NAMALWA (cell line): ENCODE measurements at regions not wholly inside any gene's neighbourhood (a gene's known extent, or its start where the extent isn't known, plus 50 kb on each side); places are given as distances from the start of the nearest gene placed in this dataset.

ENCODE experiments used
- DNase-seq: peaks from one replicate; pipeline ENCODE4 v3.0.0-alpha.2; 2015; ENCODE audit warnings: low spot score

DNA sequence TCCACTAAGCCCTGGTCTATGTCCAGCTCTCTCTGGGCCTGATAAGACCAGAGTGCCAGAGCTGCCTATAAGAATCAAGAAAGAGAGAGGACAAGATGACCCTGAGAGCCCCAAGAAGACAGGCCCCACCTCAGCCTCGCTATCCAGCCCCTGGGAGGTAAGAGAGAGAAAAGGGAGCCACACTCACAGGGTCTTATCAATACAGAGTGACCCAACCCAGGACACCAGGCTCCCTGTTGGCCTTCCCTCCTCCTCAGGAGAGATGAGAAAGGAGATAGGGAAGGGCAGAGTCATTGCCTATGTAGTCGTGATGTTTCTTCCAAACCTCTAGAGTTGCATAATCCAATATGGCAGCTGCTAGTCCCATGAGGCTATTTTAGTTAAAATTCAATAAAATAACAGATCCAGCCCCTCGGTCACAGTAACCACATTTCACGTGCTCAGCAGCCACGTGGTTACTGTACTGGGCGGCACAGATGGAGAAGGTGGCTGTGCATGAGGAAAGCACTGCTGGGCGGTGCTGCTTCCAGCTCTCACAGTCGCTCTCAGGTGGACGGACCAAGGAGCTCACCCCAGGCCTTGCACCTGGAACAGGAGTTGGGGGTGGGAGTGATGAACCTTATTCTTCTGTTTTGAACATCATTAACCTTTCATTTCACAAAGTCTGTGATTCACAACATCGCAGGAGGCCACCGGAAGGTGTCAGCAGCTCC lies 525.8 kb downstream of the SHQ1 start:
- no peak for DNase-seq

DNA sequence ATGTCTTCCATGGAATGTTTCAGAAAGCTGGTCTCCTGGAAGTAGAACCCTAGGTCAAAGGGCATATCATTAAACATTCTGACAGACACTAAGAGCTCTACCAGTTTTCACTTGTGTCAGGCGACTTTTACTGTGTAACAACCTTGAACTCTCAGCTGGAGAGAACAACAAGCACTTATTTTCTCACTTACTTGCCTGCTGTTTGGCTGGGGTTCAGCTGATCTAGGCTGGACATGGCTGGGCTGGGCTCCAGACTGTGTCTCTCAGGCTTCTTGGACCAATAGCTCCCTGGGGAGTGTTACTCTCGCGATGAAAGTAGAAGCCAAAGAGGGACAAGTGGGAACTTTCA lies 527.3 kb downstream of the SHQ1 start:
- no peak for DNase-seq

DNA sequence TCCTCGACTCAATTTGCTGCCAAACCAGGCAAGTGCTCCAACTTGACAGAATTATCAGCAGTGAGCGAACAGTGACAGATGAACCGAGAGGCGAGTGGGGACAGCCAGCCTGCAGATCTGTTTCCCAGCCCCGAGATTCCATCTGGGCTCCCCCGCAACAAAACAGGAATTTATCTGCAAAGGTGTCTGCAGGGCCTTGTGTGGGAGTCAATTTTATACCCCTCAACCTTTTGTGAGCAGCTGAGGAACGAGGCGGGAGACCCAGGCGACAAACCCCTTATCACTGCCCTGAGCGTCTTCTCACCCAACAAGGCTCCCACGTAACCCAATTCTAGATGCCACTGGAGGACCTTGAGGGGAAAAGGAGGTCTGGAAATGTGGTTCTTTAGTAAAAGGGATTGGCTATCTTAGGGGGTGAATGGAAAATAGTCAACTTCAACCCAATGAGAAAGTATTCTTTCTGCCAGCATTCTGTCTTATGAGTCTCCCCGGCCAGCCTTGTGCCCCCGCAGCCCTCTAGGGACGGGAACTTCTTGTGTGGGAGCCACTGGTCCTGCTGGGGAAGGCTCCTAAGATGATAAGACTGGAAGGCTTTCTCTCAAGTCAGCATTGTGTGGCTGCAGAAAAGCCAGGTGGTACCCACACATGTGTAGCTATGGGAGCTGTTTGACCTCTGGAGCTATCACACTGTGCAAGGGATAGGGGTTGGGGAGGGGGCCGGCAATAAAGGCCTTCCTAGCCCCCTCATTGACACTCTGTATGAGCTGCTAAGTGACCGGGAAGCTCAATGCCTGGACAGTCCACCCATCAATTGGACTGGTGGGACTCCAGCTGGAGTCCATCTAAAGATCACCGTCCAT lies 527.9 kb downstream of the SHQ1 start:
- no peak for DNase-seq

DNA sequence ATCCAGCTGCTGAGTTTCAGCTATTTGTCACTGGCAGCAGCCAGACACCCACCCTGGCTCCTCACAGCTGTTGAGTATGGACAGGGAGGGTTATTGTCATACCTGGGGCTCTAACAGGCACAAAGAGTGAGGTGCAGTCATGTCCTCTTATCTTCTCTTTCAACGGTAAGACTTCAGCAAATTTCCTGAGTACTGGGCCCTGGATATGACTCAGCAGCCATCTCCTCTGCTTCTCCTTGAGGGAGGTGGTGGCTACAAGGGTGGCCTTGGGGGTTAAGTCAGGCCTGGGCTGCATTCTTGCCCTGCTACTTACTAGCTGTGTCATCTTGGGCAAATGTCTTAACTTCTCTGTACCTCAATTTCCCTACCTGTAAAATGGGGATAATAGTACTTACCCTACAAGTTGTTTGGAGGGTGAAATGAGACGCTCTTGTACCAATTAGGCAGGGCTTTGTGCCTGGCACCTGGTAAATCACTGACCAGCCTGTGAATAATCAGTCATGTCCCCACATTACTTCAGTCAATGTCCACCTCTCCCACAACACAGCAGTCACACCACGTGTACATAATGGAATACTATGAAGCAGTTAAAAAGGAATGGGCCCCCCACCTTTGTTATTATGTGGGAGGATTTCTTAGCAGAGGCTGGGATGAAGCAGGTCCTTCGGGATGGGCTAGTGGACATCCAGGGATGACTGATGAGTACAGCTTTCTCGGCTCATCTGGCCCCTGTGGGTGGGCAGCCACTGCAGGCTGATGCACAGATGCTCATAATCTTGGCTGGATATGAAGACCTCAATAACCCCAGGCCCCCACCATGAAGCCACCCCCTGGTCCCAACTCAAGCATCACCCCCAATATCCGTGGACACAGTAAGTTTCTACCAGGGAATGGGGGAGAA lies 528.8 kb downstream of the SHQ1 start:
- DNase-seq, result no peak

DNA sequence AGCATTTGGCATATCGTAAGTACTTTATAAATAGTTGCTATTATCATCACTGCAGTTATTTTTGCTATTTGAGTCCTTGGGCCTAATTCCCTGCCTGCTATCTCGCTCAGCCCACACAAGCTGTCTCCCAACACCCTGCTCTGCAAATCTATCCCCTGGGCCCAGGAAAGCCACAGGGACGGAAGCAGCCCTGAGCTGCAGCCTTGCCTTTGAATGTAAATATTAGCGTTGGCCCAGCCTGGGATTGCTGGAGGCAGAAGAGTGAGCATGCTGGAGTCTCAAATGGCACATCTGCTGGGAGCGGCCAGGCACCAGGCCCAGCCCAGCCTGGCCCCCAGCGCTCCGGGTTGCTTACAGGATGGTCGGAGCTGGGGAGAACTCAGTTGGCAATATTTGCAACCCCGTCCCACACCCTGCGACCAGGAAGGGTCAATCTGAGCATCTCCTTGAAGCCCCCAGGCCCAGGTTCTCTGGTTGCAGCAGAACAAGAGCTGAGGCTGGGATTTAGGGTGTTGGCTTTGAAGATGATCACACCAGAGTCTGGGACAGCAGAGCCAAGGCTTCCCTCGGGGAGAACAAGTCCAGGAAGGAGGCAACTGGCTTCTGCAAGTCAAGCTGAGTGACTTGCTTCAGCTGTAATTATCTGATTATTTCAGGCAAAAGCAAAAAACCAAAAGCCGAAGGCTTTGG lies 529.6 kb downstream of the SHQ1 start:
- DNase-seq, result no peak

DNA sequence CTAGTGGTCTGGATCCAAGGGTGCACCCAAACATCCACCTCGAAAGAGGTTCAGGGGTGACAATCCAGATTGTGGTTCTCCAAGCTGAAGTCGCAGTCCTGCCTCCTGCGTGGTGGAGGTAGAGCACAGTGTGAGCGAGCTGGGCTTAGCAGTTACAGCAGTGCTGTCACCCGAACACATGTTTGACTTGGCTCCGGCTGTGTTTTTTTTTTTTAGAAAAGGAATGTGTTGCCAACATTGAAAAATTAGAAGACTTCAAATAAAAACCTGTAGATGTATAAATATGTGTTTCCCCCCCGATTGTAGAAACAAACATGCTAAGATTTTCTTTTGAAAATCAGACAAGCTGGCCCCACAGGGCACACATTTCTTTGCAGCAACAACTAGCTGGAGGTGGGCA lies 530.8 kb downstream of the SHQ1 start:
- DNase-seq, result no peak

DNA sequence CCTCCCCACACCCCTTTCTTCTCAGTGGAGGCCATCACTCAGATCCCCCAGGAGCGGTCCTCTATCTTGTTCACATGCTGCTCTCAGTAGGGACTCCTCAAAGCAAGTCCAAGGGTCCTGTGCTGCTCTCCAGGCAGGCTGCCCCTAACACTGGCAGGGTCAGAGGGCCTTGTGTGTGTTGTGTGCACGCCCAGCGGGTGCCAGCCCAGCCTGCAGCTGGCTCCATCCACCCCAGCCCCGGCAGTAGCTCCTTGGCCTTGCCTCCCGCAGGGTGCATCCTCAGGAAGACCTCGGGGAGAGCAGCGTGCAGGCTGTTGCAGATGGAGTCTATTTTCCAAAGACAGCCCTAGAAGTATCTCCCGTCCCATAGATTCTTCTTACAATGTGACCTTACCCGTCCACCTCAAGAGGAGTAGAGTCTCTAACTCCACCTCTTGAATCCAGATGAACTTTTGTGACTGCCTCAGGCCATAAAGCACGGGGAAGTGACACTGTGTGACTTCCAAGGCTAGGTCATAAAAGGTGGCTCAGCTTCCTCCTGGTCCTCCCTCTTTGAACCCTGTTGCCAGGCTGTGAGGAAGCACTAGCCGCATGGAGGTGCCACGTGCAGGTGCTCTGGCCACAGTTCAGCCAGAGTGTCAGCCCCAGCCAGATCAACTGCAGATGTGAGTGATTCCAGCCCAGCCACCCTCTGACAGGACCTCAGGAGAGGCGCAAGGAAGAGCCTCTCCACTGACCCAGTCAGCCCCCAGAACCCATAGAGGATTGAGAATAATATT lies 531.6 kb downstream of the SHQ1 start:
- no peak for DNase-seq

DNA sequence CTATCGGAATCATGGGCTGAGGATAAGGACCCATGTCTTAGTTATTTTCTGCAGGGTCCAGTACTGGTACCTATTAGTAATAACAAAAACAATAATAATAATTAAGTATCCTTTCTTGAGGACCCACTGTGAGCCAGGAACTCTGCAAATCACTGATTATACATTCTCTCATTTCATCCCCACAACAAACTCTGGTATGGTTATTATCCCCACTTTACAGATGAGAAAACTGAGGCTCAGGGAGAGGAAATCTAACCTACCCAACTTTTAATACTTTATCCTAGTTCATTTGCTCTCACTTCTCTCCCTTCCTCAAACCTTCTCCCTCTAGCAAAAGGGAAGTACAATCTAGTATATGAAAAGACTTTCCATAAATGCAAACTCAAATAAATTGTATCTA lies 528.4 kb upstream of the PROK2 start:
- DNase-seq, result no peak

DNA sequence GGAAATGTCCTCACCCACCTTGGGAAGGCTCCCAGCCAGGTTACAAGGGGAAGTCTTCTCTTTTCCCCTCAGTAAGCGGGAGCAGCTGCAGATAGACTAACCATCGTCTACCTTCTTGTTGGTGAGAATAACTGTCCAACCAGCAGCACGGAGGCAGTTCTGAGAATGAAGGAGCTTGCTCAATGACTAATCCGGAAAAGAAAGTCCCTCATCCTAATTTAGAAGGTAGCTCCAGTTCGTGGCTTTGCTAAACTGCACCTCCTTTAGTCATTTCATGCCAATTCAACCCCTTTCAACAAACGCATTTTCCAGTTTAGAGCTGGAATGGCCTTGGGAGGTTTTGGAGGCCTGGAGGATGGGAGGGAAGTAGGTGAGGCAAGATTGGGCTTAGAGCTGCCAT lies 527.4 kb upstream of the PROK2 start:
- DNase-seq, result no peak

DNA sequence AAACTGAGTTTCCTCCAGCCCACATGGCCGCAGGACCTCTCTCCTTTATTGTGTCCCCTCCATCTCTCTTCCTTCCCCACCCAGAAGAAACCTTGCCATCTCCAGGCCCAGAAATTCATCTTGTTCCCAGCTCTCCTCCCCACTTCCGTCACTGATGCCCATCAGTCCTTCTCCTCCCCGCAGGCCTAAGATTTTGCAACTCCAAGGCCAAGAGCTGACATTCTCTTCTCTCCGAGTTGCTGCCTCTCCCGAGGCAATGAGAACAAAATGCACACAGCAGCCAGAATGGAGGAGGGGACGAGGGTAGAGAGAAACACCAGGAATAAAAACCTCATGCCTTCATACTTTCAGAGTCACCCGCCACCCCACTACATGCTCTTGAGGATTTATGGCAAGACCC lies 526.5 kb upstream of the PROK2 start:
- no peak for DNase-seq

DNA sequence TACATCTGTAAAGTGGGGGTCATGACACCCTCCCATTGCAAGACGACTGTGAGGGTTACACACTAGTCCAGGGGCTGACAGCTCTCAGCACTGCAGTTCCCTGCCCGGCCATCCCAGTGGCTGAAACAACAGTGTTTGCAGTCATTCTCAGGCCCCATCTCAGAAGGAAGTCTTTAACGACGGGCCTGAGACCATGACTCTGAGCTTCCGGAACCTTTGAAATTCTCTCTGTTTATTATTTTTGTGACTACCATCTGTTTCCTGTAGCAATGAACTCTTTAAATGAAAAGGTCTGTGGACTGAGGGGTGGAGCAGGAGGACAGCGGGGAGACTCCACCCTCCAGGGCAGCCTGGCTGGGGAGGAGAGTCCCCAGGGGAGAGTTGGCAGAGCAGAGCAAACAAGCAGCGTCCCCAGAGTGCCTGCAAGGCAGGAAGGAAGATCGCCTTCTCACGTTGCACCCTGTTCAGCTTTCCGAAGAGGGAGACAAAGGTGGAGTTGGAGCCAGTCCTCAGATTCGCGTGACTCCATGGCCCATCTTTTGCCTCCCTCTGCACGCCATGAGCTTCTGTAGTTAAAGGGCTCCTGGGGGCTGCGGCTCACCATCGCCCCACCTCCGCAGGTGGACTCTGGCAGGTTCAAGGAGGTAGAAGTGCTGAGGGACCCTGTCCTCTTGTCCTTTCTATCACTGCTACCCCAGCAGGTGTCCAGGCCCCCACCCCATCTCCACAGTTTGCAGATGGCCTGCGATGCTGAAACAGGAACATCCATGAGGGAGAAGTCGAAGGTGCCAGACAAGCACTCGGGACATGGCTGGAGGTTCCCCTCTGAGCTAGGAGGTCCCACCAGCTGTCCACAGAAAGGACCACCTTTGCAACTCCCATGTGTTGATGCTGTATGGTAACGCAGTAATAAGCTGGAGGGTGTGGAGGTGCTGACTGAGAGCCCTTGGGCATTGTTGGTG lies 525.8 kb upstream of the PROK2 start:
- DNase-seq, result peak; percentile 79

DNA sequence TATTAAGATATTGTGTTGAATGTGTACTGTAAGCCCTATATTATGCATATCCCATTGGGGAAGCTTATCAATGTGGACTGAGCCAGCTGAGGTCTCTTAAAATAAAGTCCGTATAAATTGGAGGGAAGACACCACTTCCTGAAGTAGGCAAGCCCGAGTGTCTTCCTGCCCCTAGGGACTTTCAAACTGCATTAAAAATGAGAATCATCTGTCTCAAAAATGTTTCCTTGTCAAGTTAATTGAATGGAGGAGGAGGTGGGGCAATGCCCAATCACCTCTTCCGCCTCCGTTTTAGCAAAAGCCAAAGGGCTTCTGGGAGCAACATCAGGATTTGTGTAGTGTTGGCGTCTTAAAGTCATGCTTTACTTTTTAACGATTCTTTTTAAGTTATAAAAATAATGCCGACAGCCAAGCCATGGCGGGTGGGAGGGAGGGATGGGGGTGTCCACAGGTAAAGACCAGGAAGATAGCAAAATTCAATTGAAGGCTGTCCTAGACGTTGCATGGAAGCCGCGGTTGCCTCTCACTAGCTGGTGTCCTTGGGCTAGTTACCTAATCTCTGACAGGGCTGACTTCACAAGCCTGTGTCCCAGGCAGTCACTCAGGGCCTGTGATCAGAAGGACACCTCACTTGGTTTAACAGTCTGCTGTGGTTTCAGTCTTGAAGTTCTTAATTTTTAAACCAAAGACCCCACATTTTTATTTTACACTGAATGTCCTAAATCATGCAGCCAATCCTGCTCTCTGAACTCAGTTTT lies 524.9 kb upstream of the PROK2 start:
- no peak for DNase-seq

DNA sequence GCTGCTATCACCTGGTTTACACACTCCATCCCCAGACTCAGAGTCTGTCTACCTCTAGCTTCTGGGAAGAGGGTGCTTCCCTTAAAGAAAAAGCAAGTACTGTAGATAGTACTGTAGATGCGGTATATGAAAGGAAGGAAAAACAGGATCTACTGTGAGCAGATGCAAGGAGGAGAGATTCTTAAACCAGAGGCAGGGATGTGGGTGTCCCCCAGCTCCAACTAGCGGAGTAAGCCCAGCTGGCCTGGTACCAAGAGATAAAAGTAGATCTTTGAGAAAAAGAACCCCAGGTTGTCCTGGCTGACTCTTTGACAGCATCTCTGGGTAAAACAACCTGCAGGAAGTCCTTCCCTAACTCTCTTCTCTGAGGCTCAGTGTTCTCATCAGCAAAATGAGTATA lies 523.7 kb upstream of the PROK2 start:
- DNase-seq, result no peak

DNA sequence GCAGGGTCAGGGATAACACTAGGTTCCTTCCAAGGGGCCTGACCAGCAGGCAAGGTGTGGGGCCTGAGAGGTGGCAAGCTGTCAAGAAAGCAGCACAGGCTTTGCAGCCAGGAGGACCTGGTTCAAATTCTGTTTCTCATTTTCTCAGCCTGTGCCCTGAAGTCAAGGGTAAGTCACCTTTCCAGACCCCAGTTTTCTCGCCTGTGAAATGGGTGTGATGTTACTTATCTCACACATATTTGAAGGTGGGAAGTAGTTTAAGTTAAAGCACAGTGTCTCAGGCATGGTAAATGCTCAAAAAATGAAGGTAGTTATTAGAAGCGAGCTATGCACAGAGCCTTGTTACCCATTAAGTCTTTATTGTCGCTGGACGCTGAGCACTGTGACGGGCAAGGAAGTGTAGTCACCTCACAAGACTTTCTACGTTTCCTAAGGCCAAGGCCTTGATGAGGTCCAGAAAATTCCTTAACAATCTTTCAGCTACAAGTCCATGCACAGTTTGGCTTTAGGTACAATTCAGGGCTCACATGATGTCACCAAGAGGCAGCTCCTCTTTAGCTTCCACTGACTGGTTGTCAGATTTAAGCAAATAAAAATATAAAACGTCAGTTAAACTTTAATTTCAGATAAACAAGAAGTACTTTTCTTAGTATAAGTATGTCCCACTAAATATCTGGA lies 522.6 kb upstream of the PROK2 start:
- DNase-seq, result no peak

DNA sequence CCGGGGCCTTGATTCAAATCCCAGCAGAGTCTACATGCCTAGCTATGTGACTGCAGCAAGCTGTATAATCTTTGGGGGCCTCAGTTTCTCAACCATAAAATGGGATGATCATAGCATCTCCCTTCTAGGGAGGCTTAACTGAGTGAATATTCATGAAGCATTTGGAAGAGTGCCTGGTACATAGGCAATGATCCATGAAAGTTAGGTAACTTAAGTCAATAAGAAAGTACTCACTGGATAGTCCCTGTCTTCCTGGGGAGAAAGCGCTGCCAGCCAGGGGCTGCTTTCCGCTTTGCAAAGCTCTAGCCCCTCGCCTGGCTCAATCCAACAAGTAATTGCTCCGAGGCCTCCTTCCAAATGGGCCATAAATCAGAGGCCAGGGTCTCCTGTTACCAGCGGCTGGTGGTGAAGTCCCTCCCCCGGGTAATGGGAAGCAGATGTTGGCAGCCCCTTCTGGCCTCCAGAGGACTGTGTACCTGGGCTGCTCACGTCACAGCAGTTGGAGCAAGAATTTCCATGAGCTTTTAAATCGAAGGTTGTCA lies 521.9 kb upstream of the PROK2 start:
- no peak for DNase-seq

DNA sequence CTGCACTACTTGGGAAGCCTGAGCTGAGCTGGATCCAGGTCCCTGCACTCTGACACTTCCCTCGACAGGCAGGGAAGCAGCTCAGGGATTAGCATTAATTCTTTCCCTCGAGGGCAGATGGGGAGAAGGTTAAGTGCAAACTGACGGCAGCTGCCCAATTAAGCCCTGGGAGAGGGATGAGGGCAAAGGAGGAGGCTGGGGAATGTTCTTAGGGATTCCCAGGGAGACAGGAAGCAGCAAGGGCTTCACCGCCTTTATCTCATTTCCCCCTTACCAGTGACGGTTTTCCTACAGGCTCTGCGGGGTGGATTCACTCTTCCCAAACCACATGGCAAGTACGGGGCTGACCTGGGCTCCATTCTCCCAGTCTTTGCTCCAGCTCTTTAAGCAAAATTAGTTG lies 519.0 kb upstream of the PROK2 start:
- DNase-seq, result no peak

DNA sequence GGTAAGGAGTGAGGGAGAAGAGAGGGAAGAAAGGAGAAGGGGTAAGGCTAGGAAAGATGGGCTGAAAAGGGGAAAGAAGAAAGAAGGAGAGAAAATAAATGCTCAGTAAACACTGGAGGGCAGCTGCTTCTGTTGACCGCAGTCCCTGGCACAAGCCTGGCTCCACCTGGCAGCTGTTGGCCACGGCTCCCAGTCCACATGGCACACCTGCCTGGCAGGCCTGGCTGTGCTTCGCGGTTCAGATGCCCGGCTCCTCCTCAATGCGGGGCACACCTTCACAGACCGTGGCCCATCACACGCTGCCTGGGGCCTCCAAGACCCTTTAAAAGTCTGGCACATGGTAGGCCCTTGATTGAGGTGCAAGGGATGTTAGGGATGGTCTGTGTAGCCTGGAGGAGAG lies 516.8 kb upstream of the PROK2 start:
- DNase-seq, result no peak

DNA sequence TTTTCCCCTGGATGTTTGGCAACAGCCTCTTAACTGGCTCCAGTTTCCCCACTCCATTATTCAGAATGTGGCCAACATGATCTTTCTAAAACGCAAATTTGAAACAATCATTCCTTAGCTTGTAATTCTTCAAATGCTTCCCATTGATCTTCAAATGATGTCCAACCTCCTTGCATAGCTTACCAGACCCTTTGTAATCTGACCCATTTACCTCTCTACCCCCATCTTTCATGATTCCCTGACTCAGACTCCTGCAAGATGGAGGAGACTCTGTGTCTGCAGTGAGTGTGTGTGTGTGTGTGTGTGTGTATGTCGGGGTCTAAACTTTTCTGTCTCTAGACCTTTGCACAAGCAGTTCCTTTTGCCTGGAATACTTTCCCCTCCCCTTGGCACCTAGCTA lies 515.7 kb upstream of the PROK2 start:
- DNase-seq, result no peak

DNA sequence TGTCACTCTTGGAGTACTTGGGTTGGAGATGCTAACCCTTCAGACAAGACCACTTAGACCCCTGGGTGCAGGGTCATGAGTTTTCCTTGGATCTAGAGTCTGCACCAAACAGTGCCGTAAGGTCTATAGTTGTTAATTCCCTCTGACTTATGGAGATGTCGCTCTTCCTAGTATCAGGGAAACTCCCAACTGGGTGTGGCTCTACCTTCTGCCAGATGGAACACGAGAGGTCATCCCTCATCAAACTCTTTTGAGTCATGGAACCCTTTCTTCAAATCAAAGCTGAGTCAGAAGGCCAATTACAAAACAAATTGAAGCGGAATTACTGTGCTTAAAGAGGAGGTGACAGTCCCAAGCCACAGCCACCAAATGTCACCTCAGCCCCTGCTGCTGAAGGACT lies 514.9 kb upstream of the PROK2 start:
- no peak for DNase-seq
